Stomach (tissue), 4 donors: ENCODE measurements at regions not wholly inside any gene's neighbourhood (a gene's known extent, or its start where the extent isn't known, plus 50 kb on each side); places are given as distances from the start of the nearest gene placed in this dataset.

Source experiments
- EP300 ChIP-seq: sonication (generic); formaldehyde crosslinking; IDR thresholded peaks from one replicate; pipeline ENCODE4 v1.6.1; 2017; ENCODE audit warnings: antibody characterized with exemption
- POLR2A ChIP-seq, 4 donors: fragments of 450-650 bp; IDR thresholded peaks; one replicate each; pipeline ENCODE4 v1.6.1; 2016; ENCODE audit warnings: antibody characterized with exemption in 4 of 4, control low read depth in 2 of 4, mild to moderate bottlenecking in 1 of 4, moderate library complexity in 1 of 4
- POLR2AphosphoS5 ChIP-seq, 3 donors: sonication (generic); formaldehyde crosslinking; IDR thresholded peaks; one replicate each; pipeline ENCODE4 v1.6.1; 2016; ENCODE audit warnings: antibody characterized with exemption in 3 of 3
- TF ChIP-seq, protein P1 (sequence below), 7 experiments: fragments of 450-650 bp in 4 of 7; fragments of 200-600 bp in 3 of 7; sonication (generic) in 3 of 7; IDR thresholded peaks; one replicate each; pipeline ENCODE4 v1.5.1; 2016 to 2019; ENCODE audit warnings: antibody characterized with exemption in 7 of 7, control low read depth in 2 of 7, mild to moderate bottlenecking in 1 of 7

DNA sequence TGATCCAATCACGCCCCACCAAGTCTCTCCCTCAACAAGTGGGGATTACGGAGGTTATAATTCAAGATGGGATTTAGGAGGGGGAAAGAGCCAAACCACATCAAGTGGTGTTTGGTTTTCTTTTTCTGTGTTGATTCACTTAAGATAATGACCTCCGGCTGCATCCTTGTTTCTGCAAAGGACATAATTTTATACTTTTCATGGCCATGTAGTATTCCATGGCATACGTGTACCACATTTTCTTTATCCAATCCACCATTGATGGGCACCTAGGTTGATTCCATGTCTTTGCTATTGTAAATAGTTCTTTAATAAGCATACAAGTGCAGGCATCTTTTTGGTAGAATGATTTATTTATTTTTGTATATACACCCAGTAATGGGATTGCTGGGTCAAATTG lies 162.5 kb upstream of the JUN start:
- TF ChIP-seq, protein P1, sequence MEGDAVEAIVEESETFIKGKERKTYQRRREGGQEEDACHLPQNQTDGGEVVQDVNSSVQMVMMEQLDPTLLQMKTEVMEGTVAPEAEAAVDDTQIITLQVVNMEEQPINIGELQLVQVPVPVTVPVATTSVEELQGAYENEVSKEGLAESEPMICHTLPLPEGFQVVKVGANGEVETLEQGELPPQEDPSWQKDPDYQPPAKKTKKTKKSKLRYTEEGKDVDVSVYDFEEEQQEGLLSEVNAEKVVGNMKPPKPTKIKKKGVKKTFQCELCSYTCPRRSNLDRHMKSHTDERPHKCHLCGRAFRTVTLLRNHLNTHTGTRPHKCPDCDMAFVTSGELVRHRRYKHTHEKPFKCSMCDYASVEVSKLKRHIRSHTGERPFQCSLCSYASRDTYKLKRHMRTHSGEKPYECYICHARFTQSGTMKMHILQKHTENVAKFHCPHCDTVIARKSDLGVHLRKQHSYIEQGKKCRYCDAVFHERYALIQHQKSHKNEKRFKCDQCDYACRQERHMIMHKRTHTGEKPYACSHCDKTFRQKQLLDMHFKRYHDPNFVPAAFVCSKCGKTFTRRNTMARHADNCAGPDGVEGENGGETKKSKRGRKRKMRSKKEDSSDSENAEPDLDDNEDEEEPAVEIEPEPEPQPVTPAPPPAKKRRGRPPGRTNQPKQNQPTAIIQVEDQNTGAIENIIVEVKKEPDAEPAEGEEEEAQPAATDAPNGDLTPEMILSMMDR (IDR thresholded peaks at IDR 0.05), result no peak
- TF ChIP-seq POLR2AphosphoS5 (IDR thresholded peaks at IDR 0.05) (no peak), POLR2A (IDR thresholded peaks at IDR 0.05) (no peak), EP300 (no peak)
